HCT116 (cell line): ENCODE measurements at regions not wholly inside any gene's neighbourhood (a gene's known extent, or its start where the extent isn't known, plus 50 kb on each side); places are given as distances from the start of the nearest gene placed in this dataset.

Experiments used
- ATAC-seq: fragments of 200-7000 bp; cut with Tn5 transposase; 2 replicates; pipeline ENCODE4 v1.9.1; 2020; ENCODE audit warnings: mild to moderate bottlenecking, moderate library complexity
- BruUV-seq: library from RNA; stranded (reverse); fragments of 400-500 nt; replicated peaks from 2 replicates; lab custom pipeline; 2021; lab: Mats Ljungman, UMichigan
- CTCF ChIA-PET: fragments of 300-600 bp; sonication (Branson Sonifier 250); formaldehyde crosslinking; loops from one replicate; lab custom pipeline; 2021; ENCODE audit warnings: antibody characterized with exemption; lab: Charles Lee
- POLR2A ChIA-PET: fragments of 300-600, 350-600 bp; sonication (Branson Sonifier 250); formaldehyde crosslinking; loops from one replicate; lab custom pipeline; 2021; ENCODE audit warnings: antibody characterized with exemption; lab: Charles Lee
- RAD21 ChIA-PET, 2 experiments: fragments of 300-600 bp; sonication (Branson Sonifier 250); formaldehyde crosslinking; loops; one replicate each; lab custom pipeline; 2023; ENCODE audit warnings: low total read pairs in 2 of 2; ENCODE audit not compliant: uncharacterized antibody in 2 of 2, unreplicated experiment in 2 of 2, low non-redundant PET in 1 of 2; lab: Charles Lee
- DNase-seq: peaks from one replicate; pipeline ENCODE4 v3.0.0-alpha.2; 2010; ENCODE audit warnings: low read depth, low spot score
- H2AFZ ChIP-seq: fragments of 200-600 bp; shearing (Covaris generic), sonication (generic); 2 replicates; pipeline ENCODE4 v1.6.1; 2017; ENCODE audit warnings: low read depth, mixed run types, mixed read lengths, antibody characterized with exemption, low read length; ENCODE audit not compliant: poor library complexity, severe bottlenecking
- H3K27ac ChIP-seq: 2 replicates; pipeline ENCODE4 v1.5.1; 2012; ENCODE audit warnings: low read depth, low read length
- H3K27me3 ChIP-seq: fragments of 200-600 bp; sonication (generic); 2 replicates; pipeline ENCODE4 v1.6.1; 2016; ENCODE audit warnings: mixed run types, low read length, mixed read lengths; ENCODE audit not compliant: insufficient read depth
- H3K36me3 ChIP-seq, 2 experiments: fragments of 200-500 bp in 1 of 2; fragments of 200-600 bp in 1 of 2; sonication (Bioruptor generic) in 1 of 2; sonication (generic) in 1 of 2; 2 replicates each; pipeline versions ENCODE4 v1.5.1 to v1.6.1; 2014 to 2016; ENCODE audit warnings: low read length in 2 of 2, inconsistent platforms in 1 of 2, mixed read lengths in 1 of 2, mixed run types in 1 of 2; ENCODE audit not compliant: insufficient read depth in 2 of 2, control insufficient read depth in 1 of 2
- H3K4me1 ChIP-seq, 2 experiments: fragments of 200-600 bp in 1 of 2; sonication (generic) in 1 of 2; 2 replicates each; pipeline versions ENCODE4 v1.5.1 to v1.6.1; 2012 to 2017; ENCODE audit warnings: low read length in 2 of 2, inconsistent platforms in 1 of 2, mild to moderate bottlenecking in 1 of 2, mixed read lengths in 1 of 2, mixed run types in 1 of 2, moderate library complexity in 1 of 2; ENCODE audit not compliant: insufficient read depth in 2 of 2, control insufficient read depth in 1 of 2
- H3K4me2 ChIP-seq: fragments of 200-600 bp; sonication (generic); 2 replicates; pipeline ENCODE4 v1.6.1; 2017; ENCODE audit warnings: mixed run types, low read length, mixed read lengths
- H3K4me3 ChIP-seq, 2 experiments: fragments of 200-600 bp in 1 of 2; sonication (generic) in 1 of 2; replicated peaks in 1 of 2; 2 replicates each; pipeline ENCODE4 v1.5.1; 2011 to 2016; ENCODE audit warnings: low read length in 2 of 2, control low read depth in 1 of 2, low read depth in 1 of 2, mild to moderate bottlenecking in 1 of 2, mixed read lengths in 1 of 2, mixed run types in 1 of 2
- H3K79me2 ChIP-seq: fragments of 200-600 bp; sonication (generic); 2 replicates; pipeline ENCODE4 v1.6.1; 2017; ENCODE audit warnings: mild to moderate bottlenecking, mixed run types, low read length, moderate library complexity, mixed read lengths; ENCODE audit not compliant: insufficient read depth
- H3K9ac ChIP-seq: fragments of 200-600 bp; sonication (generic); 2 replicates; pipeline ENCODE4 v1.6.1; 2016; ENCODE audit warnings: low read length, mixed read lengths
- H3K9me2 ChIP-seq: fragments of 200-600 bp; sonication (generic), shearing (Covaris generic); 2 replicates; pipeline ENCODE4 v1.6.1; 2017; ENCODE audit warnings: mixed run types, mild to moderate bottlenecking, moderate library complexity; ENCODE audit not compliant: insufficient read depth
- H3K9me3 ChIP-seq, 2 experiments: fragments of 200-500 bp in 1 of 2; fragments of 200-600 bp in 1 of 2; sonication (Bioruptor generic) in 1 of 2; sonication (generic) in 1 of 2; 2 replicates each; pipeline ENCODE4 v1.6.1; 2014 to 2017; ENCODE audit warnings: low read length in 2 of 2, mixed read lengths in 2 of 2, inconsistent platforms in 1 of 2, low read depth in 1 of 2, mild to moderate bottlenecking in 1 of 2, mixed run types in 1 of 2, moderate library complexity in 1 of 2; ENCODE audit not compliant: control insufficient read depth in 1 of 2, insufficient read depth in 1 of 2
- H4K20me1 ChIP-seq: fragments of 200-600 bp; sonication (generic), shearing (Covaris generic); 2 replicates; pipeline ENCODE4 v1.6.1; 2017; ENCODE audit warnings: mixed run types, mild to moderate bottlenecking, moderate library complexity; ENCODE audit not compliant: insufficient read depth
- CEBPB ChIP-seq: IDR thresholded peaks from 2 replicates; pipeline ENCODE4 v1.6.1; 2012; ENCODE audit warnings: low read depth
- ELF1 ChIP-seq: IDR thresholded peaks from 2 replicates; pipeline ENCODE4 v1.6.1; 2012; ENCODE audit warnings: low read depth, borderline replicate concordance
- EZH2 ChIP-seq: fragments of 200-600 bp; sonication (generic); IDR thresholded peaks from 2 replicates; pipeline ENCODE4 v1.6.1; 2017; ENCODE audit warnings: antibody characterized with exemption, mixed run types
- EZH2phosphoT487 ChIP-seq: fragments of 200-600 bp; IDR thresholded peaks from 2 replicates; pipeline ENCODE4 v1.6.1; 2018; ENCODE audit warnings: antibody characterized with exemption, borderline replicate concordance
- FOSL1 ChIP-seq: IDR thresholded peaks from 2 replicates; pipeline ENCODE4 v1.6.1; 2012; ENCODE audit warnings: low read depth
- POLR2A ChIP-seq: IDR thresholded peaks from 2 replicates; pipeline ENCODE4 v1.7.0; 2011; ENCODE audit warnings: borderline replicate concordance; ENCODE audit not compliant: insufficient read depth, insufficient read length; ENCODE audit errors: extremely low read depth
- RAD21 ChIP-seq: IDR thresholded peaks from 2 replicates; pipeline ENCODE4 v1.6.1; 2012; ENCODE audit warnings: low read depth, mild to moderate bottlenecking
- SIN3A ChIP-seq: IDR thresholded peaks from 2 replicates; pipeline ENCODE4 v1.6.1; 2012; ENCODE audit warnings: low read depth
- SP1 ChIP-seq: IDR thresholded peaks from 2 replicates; pipeline ENCODE4 v1.6.1; 2012; ENCODE audit warnings: low read depth
- YY1 ChIP-seq: IDR thresholded peaks from 2 replicates; pipeline ENCODE4 v1.6.1; 2011; ENCODE audit warnings: low read length, low read depth, moderate library complexity, mild to moderate bottlenecking; ENCODE audit not compliant: insufficient replicate concordance; ENCODE audit errors: extremely low read depth
- ZFX ChIP-seq: fragments of 450-650 bp; IDR thresholded peaks from 2 replicates; pipeline ENCODE4 v1.6.1; 2017
- ZNF274 ChIP-seq: fragments of 200-500 bp; sonication (Bioruptor generic); IDR thresholded peaks from 2 replicates; pipeline ENCODE4 v1.6.1; 2014; ENCODE audit warnings: mild to moderate bottlenecking, low read depth, low read length, inconsistent platforms
- intact Hi-C: fragments of 100-400 bp; cut with micrococcal nuclease; formaldehyde crosslinking; loops from 2 replicates; pipeline ENCODE4 v1.10.0; 2022
- TF ChIP-seq, protein P1 (sequence below): IDR thresholded peaks from 2 replicates; pipeline ENCODE4 v1.6.1; 2012
- TF ChIP-seq, protein P2 (sequence below): IDR thresholded peaks from 2 replicates; pipeline ENCODE4 v1.6.1; 2012; ENCODE audit warnings: low read depth
- TF ChIP-seq, protein P3 (sequence below): IDR thresholded peaks from 2 replicates; pipeline ENCODE4 v1.6.1; 2011; ENCODE audit warnings: mild to moderate bottlenecking, low read length, moderate library complexity; ENCODE audit not compliant: insufficient replicate concordance; ENCODE audit errors: extremely low read depth
- TF ChIP-seq, protein P4 (sequence below), 3 experiments: fragments of 200-600 bp in 1 of 3; sonication (generic) in 1 of 3; IDR thresholded peaks in 2 of 3; conservative IDR thresholded peaks in 1 of 3; 2 replicates each; pipeline ENCODE4 v1.5.1; 2012 to 2017; ENCODE audit warnings: low read depth in 2 of 3, low read length in 2 of 3, antibody characterized with exemption in 1 of 3, borderline replicate concordance in 1 of 3, control low read depth in 1 of 3, mild to moderate bottlenecking in 1 of 3, mixed read lengths in 1 of 3, mixed run types in 1 of 3, moderate library complexity in 1 of 3; ENCODE audit not compliant: insufficient read depth in 1 of 3

DNA sequence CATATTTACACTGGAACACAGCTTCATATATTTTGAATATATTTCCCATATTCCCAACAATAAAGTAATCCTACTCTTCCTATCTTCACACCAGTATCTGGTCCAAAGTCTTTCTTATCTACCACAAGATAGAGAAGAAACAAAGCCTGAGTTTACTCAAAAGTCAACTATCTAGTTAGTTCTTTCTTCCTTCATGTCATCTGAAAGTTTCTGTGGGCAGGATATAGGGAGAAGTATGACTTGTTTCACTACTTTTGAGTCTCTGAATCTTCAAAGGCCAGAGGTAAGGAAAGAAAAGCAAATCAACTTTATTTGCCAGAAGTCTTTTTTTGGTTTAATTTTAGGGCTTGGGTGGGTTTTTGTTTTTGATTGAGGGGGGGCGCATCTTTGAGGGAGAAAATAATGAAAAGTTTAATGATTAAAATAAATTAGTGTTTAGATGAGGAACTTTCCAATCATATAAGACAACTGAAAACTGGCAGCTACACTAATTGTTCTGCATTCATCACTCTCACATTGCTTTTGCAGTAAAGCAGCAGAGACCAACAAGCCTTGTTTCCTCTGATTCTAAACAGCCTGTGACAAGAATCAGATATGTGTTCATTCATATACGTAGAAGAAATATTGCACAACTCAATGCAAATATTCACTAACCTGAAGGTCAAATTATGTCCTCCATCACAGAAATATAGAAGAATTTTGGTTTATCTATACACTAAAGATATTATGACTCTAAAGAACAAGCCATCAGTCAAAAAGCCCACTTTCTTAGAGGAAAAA lies 421.4 kb downstream of the SHQ1 start:
- TF ChIP-seq, protein P1, sequence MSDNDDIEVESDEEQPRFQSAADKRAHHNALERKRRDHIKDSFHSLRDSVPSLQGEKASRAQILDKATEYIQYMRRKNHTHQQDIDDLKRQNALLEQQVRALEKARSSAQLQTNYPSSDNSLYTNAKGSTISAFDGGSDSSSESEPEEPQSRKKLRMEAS: no peak
- TF ChIP-seq FOSL1 (no peak), CEBPB (no peak), ZNF274 (no peak), ZFX (no peak), EZH2 (no peak), ELF1 (no peak), POLR2A (no peak), EZH2phosphoT487 (no peak), RAD21 (no peak), SIN3A (no peak), YY1 (no peak), SP1 (no peak)
- TF ChIP-seq, protein P2, sequence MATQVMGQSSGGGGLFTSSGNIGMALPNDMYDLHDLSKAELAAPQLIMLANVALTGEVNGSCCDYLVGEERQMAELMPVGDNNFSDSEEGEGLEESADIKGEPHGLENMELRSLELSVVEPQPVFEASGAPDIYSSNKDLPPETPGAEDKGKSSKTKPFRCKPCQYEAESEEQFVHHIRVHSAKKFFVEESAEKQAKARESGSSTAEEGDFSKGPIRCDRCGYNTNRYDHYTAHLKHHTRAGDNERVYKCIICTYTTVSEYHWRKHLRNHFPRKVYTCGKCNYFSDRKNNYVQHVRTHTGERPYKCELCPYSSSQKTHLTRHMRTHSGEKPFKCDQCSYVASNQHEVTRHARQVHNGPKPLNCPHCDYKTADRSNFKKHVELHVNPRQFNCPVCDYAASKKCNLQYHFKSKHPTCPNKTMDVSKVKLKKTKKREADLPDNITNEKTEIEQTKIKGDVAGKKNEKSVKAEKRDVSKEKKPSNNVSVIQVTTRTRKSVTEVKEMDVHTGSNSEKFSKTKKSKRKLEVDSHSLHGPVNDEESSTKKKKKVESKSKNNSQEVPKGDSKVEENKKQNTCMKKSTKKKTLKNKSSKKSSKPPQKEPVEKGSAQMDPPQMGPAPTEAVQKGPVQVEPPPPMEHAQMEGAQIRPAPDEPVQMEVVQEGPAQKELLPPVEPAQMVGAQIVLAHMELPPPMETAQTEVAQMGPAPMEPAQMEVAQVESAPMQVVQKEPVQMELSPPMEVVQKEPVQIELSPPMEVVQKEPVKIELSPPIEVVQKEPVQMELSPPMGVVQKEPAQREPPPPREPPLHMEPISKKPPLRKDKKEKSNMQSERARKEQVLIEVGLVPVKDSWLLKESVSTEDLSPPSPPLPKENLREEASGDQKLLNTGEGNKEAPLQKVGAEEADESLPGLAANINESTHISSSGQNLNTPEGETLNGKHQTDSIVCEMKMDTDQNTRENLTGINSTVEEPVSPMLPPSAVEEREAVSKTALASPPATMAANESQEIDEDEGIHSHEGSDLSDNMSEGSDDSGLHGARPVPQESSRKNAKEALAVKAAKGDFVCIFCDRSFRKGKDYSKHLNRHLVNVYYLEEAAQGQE: no peak
- TF ChIP-seq, protein P3, sequence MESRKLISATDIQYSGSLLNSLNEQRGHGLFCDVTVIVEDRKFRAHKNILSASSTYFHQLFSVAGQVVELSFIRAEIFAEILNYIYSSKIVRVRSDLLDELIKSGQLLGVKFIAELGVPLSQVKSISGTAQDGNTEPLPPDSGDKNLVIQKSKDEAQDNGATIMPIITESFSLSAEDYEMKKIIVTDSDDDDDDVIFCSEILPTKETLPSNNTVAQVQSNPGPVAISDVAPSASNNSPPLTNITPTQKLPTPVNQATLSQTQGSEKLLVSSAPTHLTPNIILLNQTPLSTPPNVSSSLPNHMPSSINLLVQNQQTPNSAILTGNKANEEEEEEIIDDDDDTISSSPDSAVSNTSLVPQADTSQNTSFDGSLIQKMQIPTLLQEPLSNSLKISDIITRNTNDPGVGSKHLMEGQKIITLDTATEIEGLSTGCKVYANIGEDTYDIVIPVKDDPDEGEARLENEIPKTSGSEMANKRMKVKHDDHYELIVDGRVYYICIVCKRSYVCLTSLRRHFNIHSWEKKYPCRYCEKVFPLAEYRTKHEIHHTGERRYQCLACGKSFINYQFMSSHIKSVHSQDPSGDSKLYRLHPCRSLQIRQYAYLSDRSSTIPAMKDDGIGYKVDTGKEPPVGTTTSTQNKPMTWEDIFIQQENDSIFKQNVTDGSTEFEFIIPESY: no peak
- TF ChIP-seq, protein P4, sequence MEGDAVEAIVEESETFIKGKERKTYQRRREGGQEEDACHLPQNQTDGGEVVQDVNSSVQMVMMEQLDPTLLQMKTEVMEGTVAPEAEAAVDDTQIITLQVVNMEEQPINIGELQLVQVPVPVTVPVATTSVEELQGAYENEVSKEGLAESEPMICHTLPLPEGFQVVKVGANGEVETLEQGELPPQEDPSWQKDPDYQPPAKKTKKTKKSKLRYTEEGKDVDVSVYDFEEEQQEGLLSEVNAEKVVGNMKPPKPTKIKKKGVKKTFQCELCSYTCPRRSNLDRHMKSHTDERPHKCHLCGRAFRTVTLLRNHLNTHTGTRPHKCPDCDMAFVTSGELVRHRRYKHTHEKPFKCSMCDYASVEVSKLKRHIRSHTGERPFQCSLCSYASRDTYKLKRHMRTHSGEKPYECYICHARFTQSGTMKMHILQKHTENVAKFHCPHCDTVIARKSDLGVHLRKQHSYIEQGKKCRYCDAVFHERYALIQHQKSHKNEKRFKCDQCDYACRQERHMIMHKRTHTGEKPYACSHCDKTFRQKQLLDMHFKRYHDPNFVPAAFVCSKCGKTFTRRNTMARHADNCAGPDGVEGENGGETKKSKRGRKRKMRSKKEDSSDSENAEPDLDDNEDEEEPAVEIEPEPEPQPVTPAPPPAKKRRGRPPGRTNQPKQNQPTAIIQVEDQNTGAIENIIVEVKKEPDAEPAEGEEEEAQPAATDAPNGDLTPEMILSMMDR (IDR thresholded peaks at IDR 0.05 in 2 of 3, conservative IDR thresholded peaks at IDR 0.05 in 1 of 3; ENCODE audit: borderline replicate concordance in 1 of 3, insufficient read depth in 1 of 3, low read depth in 2 of 3, low read length in 2 of 3): no peak
- peaks cover 12% of the 10 kb centered on the region; the same call in 1 of the 2 replicates for H4K20me1 ChIP-seq
- BruUV-seq: no TSS peak
- DNase-seq: no peak
- H3K9ac ChIP-seq: no peak overlapping the region
- ChIA-PET RAD21 (no interaction called here), POLR2A (no interaction called here), CTCF (no interaction called here)
- H3K27ac ChIP-seq: no peak overlapping the region
- H3K9me2 ChIP-seq: no peaks in the 10 kb centered on the region
- no peaks in the 10 kb centered on the region for H3K4me1 ChIP-seq
- H3K36me3 ChIP-seq: 0 out of 4 replicates have a peak, but pooled peaks cover 0 to 3% of the 10 kb centered on the region in 2 experiments
- ATAC-seq: no peak
- intact Hi-C loops: no loop called here
- no peak overlapping the region for H3K4me2 ChIP-seq
- H2AFZ ChIP-seq: no peak overlapping the region
- H3K27me3 ChIP-seq: no peaks in the 10 kb centered on the region
- H3K9me3 ChIP-seq: no peaks in the 10 kb centered on the region
- peaks cover 95% of the 10 kb centered on the region for H3K79me2 ChIP-seq
- no peak overlapping the region for H3K4me3 ChIP-seq
